ENCODE measurements at regions not wholly inside any gene's neighbourhood (a gene's known extent, or its start where the extent isn't known, plus 50 kb on each side); places are given as distances from the start of the nearest gene placed in this dataset.

GRCh38 chr4:81355136-81355535 lies 116.6 kb downstream of the RASGEF1B start:
- TF ChIP-seq CTCF (IDR thresholded peaks at IDR 0.05; ENCODE audit: insufficient read depth, low read length), result no peak
- TF ChIP-seq REST (IDR thresholded peaks at IDR 0.05; ENCODE audit: insufficient replicate concordance, low read depth), result no peak
- no peak for TF ChIP-seq POLR2AphosphoS5 (IDR thresholded peaks at IDR 0.05; ENCODE audit: low read depth)
- no peak for TF ChIP-seq GABPA (IDR thresholded peaks at IDR 0.05; ENCODE audit: low read depth)
- no peak for TF ChIP-seq SPI1 (IDR thresholded peaks at IDR 0.05; ENCODE audit: borderline replicate concordance, low read depth)

Measured in HL-60 (cell line).